ENCODE measurements at regions not wholly inside any gene's neighbourhood (a gene's known extent, or its start where the extent isn't known, plus 50 kb on each side); places are given as distances from the start of the nearest gene placed in this dataset.

GRCh38 chr11:23143022-23143421, 282.7 kb upstream of the CCDC179 start:
- TF ChIP-seq, protein P1, sequence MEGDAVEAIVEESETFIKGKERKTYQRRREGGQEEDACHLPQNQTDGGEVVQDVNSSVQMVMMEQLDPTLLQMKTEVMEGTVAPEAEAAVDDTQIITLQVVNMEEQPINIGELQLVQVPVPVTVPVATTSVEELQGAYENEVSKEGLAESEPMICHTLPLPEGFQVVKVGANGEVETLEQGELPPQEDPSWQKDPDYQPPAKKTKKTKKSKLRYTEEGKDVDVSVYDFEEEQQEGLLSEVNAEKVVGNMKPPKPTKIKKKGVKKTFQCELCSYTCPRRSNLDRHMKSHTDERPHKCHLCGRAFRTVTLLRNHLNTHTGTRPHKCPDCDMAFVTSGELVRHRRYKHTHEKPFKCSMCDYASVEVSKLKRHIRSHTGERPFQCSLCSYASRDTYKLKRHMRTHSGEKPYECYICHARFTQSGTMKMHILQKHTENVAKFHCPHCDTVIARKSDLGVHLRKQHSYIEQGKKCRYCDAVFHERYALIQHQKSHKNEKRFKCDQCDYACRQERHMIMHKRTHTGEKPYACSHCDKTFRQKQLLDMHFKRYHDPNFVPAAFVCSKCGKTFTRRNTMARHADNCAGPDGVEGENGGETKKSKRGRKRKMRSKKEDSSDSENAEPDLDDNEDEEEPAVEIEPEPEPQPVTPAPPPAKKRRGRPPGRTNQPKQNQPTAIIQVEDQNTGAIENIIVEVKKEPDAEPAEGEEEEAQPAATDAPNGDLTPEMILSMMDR (IDR thresholded peaks at IDR 0.05; ENCODE audit: insufficient read depth in 1 of 2, low read depth in 1 of 2, low read length in 1 of 2, severe bottlenecking in 1 of 2, unreplicated experiment in 1 of 2) = no peak
- H3K36me3 ChIP-seq (ENCODE audit: control insufficient read depth, insufficient read depth, low read length) = no peaks in the 10 kb centered on the region
- no peak overlapping the region for H3K4me3 ChIP-seq (ENCODE audit: low read depth, low read length)
- Mint-ChIP-seq H3K4me3 (ENCODE audit: unreplicated experiment) (no peak overlapping the region), H3K4me1 (ENCODE audit: low read depth, unreplicated experiment) (no peaks in the 10 kb centered on the region), H3K36me3 (ENCODE audit: insufficient read depth, unreplicated experiment) (no peaks in the 10 kb centered on the region), H3K9me3 (ENCODE audit: unreplicated experiment) (no peaks in the 10 kb centered on the region), H3K27me3 (ENCODE audit: insufficient read depth, unreplicated experiment) (peaks cover 3% of the 10 kb centered on the region), H3K27ac (ENCODE audit: unreplicated experiment) (no peak overlapping the region)
- POLR2A ChIA-PET = interaction anchor here (0.6 kb wide), 1 partner anchor 44 kb away, joined by 3 read pairs; no protein-coding TSS in a partner anchor
- H3K9me3 ChIP-seq = 0 out of 2 replicates have a peak, but pooled peaks cover 4% of the 10 kb centered on the region
- H3K4me1 ChIP-seq = no peaks in the 10 kb centered on the region
- CTCF ChIA-PET = no interaction called here
- BruUV-seq (replicated peaks) = no TSS peak
- no peaks in the 10 kb centered on the region for H3K27me3 ChIP-seq (replicated peaks; ENCODE audit: control insufficient read depth, insufficient read depth, low read length)
- no peak for DNase-seq
- intact Hi-C loops (cut with micrococcal nuclease; ENCODE audit: unreplicated experiment) = no loop called here

DNA sequence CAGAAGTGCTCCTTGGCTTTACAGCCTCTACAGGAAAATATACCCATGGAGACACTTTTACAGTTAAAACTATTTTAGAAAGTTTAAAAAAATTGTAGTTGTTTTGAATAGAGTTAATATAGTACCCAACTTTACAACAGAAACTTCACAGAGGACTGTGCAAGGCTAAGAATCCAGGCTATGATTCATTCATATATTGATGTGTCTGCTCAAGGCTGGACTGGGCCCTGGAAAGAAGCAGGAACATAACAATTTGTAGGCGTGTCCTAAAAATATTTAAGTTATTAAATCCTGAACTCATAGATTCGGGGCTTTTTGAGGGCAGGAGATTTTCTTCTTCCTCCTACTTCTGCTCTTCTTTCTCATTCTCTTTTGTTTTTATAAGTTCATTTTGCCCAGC, 291.5 kb upstream of the CCDC179 start:
- Mint-ChIP-seq H3K27me3 (ENCODE audit: insufficient read depth, unreplicated experiment) (no peaks in the 10 kb centered on the region), H3K9me3 (ENCODE audit: unreplicated experiment) (no peaks in the 10 kb centered on the region), H3K4me3 (ENCODE audit: unreplicated experiment) (no peak overlapping the region), H3K4me1 (ENCODE audit: low read depth, unreplicated experiment) (no peaks in the 10 kb centered on the region), H3K27ac (ENCODE audit: unreplicated experiment) (no peak overlapping the region), H3K36me3 (ENCODE audit: insufficient read depth, unreplicated experiment) (no peaks in the 10 kb centered on the region)
- Histone ChIP-seq H3K4me3 (ENCODE audit: low read depth, low read length) (no peak overlapping the region), H3K4me1 (no peaks in the 10 kb centered on the region), H3K36me3 (ENCODE audit: control insufficient read depth, insufficient read depth, low read length) (no peaks in the 10 kb centered on the region), H3K9me3 (no peaks in the 10 kb centered on the region), H3K27me3 (replicated peaks; ENCODE audit: control insufficient read depth, insufficient read depth, low read length) (no peaks in the 10 kb centered on the region)
- no peak for DNase-seq
- BruUV-seq (replicated peaks) = no TSS peak
- TF ChIP-seq, protein P1 (IDR thresholded peaks at IDR 0.05; ENCODE audit: insufficient read depth in 1 of 2, low read depth in 1 of 2, low read length in 1 of 2, severe bottlenecking in 1 of 2, unreplicated experiment in 1 of 2) = no peak
- ChIA-PET CTCF (no interaction called here), POLR2A (no interaction called here)
- intact Hi-C loops (cut with micrococcal nuclease; ENCODE audit: unreplicated experiment) = no loop called here

- no peak overlapping the region for H3K27ac Mint-ChIP-seq (ENCODE audit: unreplicated experiment)
- ChIA-PET POLR2A (no interaction called here), CTCF (no interaction called here)
- no peaks in the 10 kb centered on the region for H3K4me1 ChIP-seq
- H3K27me3 ChIP-seq (replicated peaks; ENCODE audit: control insufficient read depth, insufficient read depth, low read length) = no peaks in the 10 kb centered on the region
- H3K36me3 ChIP-seq (ENCODE audit: control insufficient read depth, insufficient read depth, low read length) = no peaks in the 10 kb centered on the region
- H3K4me3 ChIP-seq (ENCODE audit: low read depth, low read length) = no peak overlapping the region
- no TSS peak for BruUV-seq (replicated peaks)
- H3K4me1 Mint-ChIP-seq (ENCODE audit: low read depth, unreplicated experiment) = no peaks in the 10 kb centered on the region
- no peak for DNase-seq
- intact Hi-C loops (cut with micrococcal nuclease; ENCODE audit: unreplicated experiment) = no loop called here
- TF ChIP-seq, protein P1 (IDR thresholded peaks at IDR 0.05; ENCODE audit: insufficient read depth in 1 of 2, low read depth in 1 of 2, low read length in 1 of 2, severe bottlenecking in 1 of 2, unreplicated experiment in 1 of 2) = no peak
- no peak overlapping the region for H3K4me3 Mint-ChIP-seq (ENCODE audit: unreplicated experiment)
- no peaks in the 10 kb centered on the region for H3K36me3 Mint-ChIP-seq (ENCODE audit: insufficient read depth, unreplicated experiment)
- no peaks in the 10 kb centered on the region for H3K9me3 Mint-ChIP-seq (ENCODE audit: unreplicated experiment)
- no peaks in the 10 kb centered on the region for H3K9me3 ChIP-seq
- no peaks in the 10 kb centered on the region for H3K27me3 Mint-ChIP-seq (ENCODE audit: insufficient read depth, unreplicated experiment)
Measured at GRCh38 chr11:23155503-23155902, 295.2 kb upstream of the CCDC179 start.
